ENCODE measurements at regions not wholly inside any gene's neighbourhood (a gene's known extent, or its start where the extent isn't known, plus 50 kb on each side); places are given as distances from the start of the nearest gene placed in this dataset.
A peak's percentile ranks its signal among the peaks of the same experiment; 100 is the strongest.

DNA sequence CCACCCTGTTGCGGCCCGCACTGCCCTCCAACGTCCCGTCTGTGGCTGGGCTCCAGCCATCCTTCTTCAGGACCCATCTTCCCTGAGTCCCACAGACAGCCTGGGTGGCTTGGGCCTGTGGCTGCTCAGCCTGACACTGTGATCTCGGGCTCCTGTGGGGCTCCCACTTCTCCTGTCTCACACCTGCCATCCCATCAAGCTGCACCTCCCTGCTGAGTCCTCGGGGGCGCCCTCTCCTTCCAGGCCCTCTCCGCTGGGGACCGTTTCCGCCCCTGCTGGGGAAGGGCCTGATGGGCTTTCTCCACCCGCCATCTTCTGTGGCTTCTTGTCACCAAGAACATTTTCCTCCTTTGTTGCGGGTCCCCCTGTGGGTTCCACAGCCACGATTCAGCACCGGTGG, 173.8 kb upstream of the PPP2R2D start:
- intact Hi-C loops (cut with DNase I), result no loop called here
- peak; percentile 75 for DNase-seq (ENCODE audit: low spot score)

DNA sequence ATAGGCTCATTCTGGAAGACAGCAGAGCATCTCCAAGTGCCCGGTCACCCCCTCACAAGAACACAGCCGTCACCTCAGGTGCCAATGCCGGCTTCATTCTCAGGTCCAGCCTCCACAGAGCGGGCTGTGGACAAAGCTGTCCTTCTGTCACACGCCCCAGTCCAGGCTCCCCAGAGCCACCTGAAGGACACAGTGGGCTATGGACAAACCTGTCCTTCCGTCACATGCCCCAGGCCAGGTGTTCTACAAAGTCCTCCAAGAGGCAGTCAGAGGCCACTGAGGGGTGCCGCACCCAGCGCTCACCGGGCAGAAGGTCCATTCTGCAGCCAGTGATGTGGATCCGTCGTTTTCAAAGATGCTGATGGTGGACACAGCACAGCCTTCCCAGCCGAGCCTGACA, 173.2 kb upstream of the PPP2R2D start:
- peak; percentile 76 for DNase-seq (ENCODE audit: low spot score)
- intact Hi-C loops (cut with DNase I), result no loop called here

GRCh38 chr10:131728286-131729228, 172.3 kb upstream of the PPP2R2D start:
- intact Hi-C loops (cut with DNase I), result no loop called here
- peak; percentile 57 for DNase-seq (ENCODE audit: low spot score)

- peak; percentile 53 for DNase-seq (ENCODE audit: low spot score)
These were observed 171.4 kb upstream of the PPP2R2D start for GRCh38 chr10:131729361-131729760.

GRCh38 chr10:131729938-131730660, 170.7 kb upstream of the PPP2R2D start:
- peak; percentile 76 for DNase-seq (ENCODE audit: low spot score)
- intact Hi-C loops (cut with DNase I), result no loop called here

More at GRCh38 chr10:131729361-131729760, 171.4 kb upstream of the PPP2R2D start:
- intact Hi-C loops (cut with DNase I), result no loop called here

DNA sequence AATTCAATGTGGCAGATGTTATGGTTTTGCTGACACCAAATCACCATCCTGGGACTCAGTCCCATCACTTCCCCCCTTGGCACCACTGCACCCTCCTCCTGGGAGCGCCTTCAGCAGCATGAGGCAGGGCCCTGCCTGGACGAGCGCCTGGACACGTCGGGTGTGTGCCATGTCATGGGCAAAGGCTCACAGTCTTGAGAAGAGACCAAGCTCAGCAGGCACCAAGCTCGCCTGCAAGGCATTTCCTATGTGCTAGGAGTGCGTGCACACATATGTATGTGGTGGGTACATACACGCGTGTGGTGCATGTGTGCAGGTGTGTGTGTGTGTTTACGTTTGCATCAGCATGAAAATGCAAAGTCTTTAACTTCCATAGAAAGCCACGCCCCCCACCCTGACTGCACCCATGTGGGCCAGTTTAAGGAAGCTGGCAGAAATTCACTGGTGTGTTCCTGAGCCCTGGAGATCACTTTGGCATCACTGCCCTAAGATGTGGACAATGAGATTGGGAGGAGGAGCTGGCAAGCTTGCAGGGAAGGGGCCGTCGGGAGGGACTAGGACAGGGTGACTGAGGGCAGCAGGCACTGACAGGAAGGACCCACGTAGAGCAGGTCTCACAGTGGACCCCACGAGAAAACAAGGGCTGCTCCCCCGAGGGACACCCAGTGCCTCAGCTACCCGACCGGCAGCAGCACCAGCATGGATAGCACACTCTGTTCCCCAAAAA, 169.9 kb upstream of the PPP2R2D start:
- DNase-seq (ENCODE audit: low spot score), result peak; percentile 63
- intact Hi-C loops (cut with DNase I), result no loop called here

DNA sequence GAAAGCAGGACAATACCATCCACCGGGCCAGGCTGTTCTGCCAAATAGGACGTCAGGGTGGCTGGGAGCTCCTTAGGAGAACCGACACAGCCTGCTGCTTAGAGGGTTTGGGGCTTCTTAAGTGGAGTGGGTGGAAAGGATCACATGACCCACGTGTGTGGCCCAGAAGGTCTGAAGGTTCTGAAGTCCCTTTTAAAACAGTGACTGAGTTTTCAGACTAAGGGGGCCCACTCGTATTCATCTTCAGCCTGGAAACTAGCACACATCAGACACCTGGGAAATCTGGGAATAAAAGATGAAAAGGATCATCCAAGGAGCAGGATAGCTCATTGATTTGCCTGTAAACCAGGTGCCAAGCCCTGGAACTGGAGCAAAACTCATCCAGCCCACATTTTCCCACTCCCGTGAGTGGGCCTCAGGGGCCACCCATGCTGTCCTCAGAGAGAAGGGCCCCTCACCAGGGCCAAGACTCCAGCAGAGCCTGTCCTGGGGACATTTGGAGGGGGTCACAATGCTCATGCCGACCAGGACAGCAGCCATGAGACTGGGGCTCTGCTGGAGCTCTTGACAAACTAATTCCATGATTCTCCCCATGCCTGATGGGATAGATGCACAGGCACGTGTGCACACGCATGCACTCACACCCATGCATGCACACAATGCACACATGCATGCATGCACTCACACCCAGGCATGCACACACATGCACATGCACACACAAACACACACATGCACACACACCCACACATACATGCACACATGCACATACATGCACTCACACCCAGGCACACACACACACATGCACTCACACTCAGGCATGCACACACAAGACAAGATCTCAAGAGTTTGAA, 168.8 kb upstream of the PPP2R2D start:
- peak; percentile 45 for DNase-seq (ENCODE audit: low spot score)
- intact Hi-C loops (cut with DNase I), result no loop called here

DNA sequence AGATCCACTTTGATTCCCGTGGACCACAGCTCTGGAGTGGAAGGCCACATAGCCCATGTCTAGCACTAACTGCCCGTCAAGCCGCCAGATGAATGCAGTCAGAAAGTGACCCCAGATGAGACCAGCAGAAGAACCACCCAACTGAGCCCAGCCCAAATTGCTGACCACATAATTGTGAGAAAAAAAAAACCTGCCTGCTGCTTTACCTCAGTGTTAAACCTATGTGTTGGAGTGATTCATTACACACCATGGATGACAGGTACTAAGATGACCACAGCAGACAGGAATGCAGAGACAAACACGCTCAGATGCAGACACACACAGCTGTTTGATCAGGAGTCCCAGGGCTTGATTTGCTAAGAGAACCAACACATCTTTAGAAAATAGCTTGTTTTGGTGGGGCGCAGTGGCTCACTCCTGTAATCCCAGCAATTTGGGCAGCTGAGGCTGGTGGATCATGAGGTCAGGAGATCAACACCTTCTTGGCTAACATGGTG, 168.1 kb upstream of the PPP2R2D start:
- DNase-seq (ENCODE audit: low spot score), result no peak
- intact Hi-C loops (cut with DNase I), result no loop called here

DNA sequence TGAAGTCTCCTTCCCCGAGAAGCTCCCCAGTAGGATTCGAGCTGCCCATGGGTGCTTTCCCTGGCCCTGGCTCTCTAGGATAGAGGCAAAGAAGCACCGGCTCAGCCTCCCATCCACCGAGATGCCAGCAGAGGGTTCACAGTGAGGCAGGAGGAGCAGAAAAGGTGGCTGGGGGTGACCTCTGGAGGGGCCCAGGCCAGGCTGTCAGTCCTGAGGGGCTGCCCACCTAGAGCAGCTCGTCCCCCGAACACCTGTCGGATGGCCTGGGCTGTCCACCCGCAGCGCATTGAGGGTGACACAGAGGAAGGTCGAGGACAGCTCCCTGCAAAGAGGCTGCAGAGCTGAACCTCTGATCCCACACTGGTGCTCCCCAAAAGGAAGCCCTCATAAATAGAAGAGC, 167.2 kb upstream of the PPP2R2D start:
- intact Hi-C loops (cut with DNase I), result no loop called here

GRCh38 chr10:131735577-131735976, 165.2 kb upstream of the PPP2R2D start:
- peak; percentile 75 for DNase-seq (ENCODE audit: low spot score)
- intact Hi-C loops (cut with DNase I), result no loop called here

More for the DNA sequence above, 167.2 kb upstream of the PPP2R2D start:
- peak; percentile 68 for DNase-seq (ENCODE audit: low spot score)

DNA sequence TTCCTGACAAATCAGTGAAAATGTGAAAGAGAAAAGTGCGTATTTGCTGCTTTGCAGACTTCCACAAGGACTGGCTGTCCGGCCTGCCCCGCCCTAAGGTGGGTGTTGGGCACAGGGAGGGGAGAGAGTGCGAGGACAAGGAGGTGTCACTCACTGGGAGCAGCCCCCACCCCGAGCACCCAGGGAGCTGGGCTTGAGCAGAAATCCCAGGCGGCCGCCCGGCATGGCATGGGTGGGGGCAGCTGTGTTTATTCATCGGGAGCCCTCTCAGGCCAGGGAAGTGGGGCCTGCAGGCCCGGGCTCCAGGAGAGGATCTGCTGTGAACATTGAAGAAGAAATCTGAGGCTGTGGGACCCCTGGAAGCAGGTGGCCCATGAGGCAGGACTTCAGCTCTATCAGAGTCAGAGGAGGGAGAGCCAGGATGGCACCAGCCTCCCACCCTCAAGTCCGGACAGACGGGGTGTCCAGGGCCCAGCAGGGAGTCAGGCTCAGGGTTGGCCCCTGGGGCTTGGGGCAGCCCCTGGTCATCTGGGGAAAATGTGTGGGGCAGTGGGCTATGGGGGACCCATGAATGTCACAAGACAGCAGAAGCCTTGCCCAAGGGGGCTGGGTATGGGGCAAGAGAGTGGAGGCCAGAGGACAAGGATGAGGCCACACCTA, 164.4 kb upstream of the PPP2R2D start:
- DNase-seq (ENCODE audit: low spot score), result peak; percentile 69
- intact Hi-C loops (cut with DNase I), result loop anchor here in 1 of 2 donors (2.0 kb wide), 1 partner anchor 846 kb away; no protein-coding TSS in a partner anchor

DNA sequence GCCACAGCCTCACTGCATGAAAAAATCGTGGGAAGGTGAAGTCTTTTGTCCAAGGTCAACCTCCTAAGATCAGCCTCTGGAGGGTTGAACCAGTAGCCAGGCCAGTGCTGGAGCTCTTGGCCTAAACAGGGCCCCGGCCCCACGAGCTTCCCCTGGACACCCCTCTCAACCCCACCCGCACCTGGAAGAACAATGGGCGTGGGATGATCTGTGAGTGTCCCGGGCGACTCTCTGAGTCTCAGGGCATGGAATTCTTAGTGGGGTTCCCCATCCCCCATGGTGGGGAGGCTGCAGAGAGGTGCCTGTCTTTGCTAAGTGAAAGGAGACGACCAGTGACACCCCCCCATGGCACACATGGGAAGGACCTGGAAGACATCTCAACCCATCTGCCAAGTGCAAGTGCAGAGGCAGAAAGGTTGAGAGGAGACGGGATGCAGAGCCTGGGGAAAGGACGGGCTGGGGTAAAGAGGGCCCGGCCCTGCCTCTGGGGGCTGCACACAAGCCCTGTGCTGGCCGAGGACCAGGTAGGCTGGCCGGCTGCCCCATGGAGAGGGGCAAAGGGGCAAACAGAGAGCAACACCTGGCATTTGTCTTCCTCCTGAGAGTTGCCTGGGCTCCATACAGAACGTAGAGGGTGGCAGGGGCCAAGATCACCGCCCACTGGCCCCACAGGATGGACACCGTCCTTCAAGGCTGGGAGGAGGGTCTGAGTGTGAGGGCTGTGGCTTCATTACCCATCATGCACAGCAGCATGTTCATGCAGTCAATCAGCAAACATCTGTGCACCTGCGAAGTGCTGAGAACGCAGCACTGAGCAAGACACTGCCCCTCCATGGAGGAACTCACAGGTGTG, 163.0 kb upstream of the PPP2R2D start:
- intact Hi-C loops (cut with DNase I), result loop anchor here in 1 of 2 donors (2.0 kb wide), 1 partner anchor 847 kb away; no protein-coding TSS in a partner anchor
- DNase-seq (ENCODE audit: low spot score), result no peak

DNA sequence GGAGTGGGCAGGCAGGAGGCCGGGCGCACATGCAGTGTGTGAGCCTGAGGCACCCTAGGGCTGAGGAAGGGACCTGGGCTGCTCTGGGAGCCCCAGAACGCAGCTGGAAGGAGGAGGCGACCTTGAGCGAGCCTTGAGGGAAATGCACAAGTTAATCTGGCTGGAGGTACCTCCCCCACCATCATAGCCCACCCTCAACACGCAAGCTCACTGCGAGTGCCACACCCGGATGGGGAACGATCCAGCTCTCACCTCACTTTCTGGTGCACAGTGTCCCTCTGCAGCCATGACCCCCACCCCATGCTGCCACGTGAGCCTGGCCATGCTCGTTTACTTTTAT, 162.4 kb upstream of the PPP2R2D start:
- intact Hi-C loops (cut with DNase I), result no loop called here
- DNase-seq (ENCODE audit: low spot score), result peak; percentile 64

GRCh38 chr10:131739206-131739605, 161.6 kb upstream of the PPP2R2D start:
- peak; percentile 42 for DNase-seq (ENCODE audit: low spot score)
- intact Hi-C loops (cut with DNase I), result no loop called here

- intact Hi-C loops (cut with DNase I), result no loop called here
- DNase-seq (ENCODE audit: low spot score), result peak; percentile 52
These were observed 158.3 kb upstream of the PPP2R2D start for GRCh38 chr10:131742500-131742951.

GRCh38 chr10:131743190-131744151, 157.3 kb upstream of the PPP2R2D start:
- intact Hi-C loops (cut with DNase I), result no loop called here
- peak; percentile 67 for DNase-seq (ENCODE audit: low spot score)

Data from posterior vena cava (tissue), 2 donors.